ENCODE measurements at regions not wholly inside any gene's neighbourhood (a gene's known extent, or its start where the extent isn't known, plus 50 kb on each side); places are given as distances from the start of the nearest gene placed in this dataset.

- no peaks in the 10 kb centered on the region for H3K79me2 ChIP-seq (ENCODE audit: low read length)
- no peaks in the 10 kb centered on the region for H3K9me3 ChIP-seq (ENCODE audit: low read length)
- 0 out of 2 replicates have a peak, but pooled peaks cover 5% of the 10 kb centered on the region for H3K4me1 ChIP-seq (ENCODE audit: low read length)
- H3K9me2 ChIP-seq (replicated peaks; ENCODE audit: insufficient read depth, low read length): no peaks in the 10 kb centered on the region
- no peak overlapping the region for H3K9ac ChIP-seq (ENCODE audit: low read length)
- H3K27me3 ChIP-seq (ENCODE audit: low read length): no peaks in the 10 kb centered on the region; the same call in 1 of the 2 replicates
- H4K20me1 ChIP-seq (ENCODE audit: insufficient read depth, low read depth, low read length): no peaks in the 10 kb centered on the region
- no peak overlapping the region for H3K4me2 ChIP-seq (ENCODE audit: low read depth, low read length, poor library complexity, severe bottlenecking)
- H2AFZ ChIP-seq (ENCODE audit: low read length): no peak overlapping the region
- DNase-seq: no peak
- H3K27ac ChIP-seq (ENCODE audit: low read length): no peak overlapping the region
- no peaks in the 10 kb centered on the region for H3K36me3 ChIP-seq (ENCODE audit: insufficient read depth, low read length)
- no peak overlapping the region for H3K4me3 ChIP-seq (ENCODE audit: low read length)
Measured at GRCh38 chr22:48199667-48200066, 1437.2 kb downstream of the TBC1D22A start.

- no peak overlapping the region for H3K9ac ChIP-seq (ENCODE audit: low read length)
- H3K27me3 ChIP-seq (ENCODE audit: low read length): no peaks in the 10 kb centered on the region; the same call in 1 of the 2 replicates
- no peak for DNase-seq
- no peaks in the 10 kb centered on the region for H4K20me1 ChIP-seq (ENCODE audit: insufficient read depth, low read depth, low read length)
- H3K4me3 ChIP-seq (ENCODE audit: low read length): no peak overlapping the region
- H3K4me1 ChIP-seq (ENCODE audit: low read length): 0 out of 2 replicates have a peak, but pooled peaks cover 5% of the 10 kb centered on the region
- no peaks in the 10 kb centered on the region for H3K36me3 ChIP-seq (ENCODE audit: insufficient read depth, low read length)
- H3K27ac ChIP-seq (ENCODE audit: low read length): no peak overlapping the region
- no peaks in the 10 kb centered on the region for H3K9me3 ChIP-seq (ENCODE audit: low read length)
- no peaks in the 10 kb centered on the region for H3K79me2 ChIP-seq (ENCODE audit: low read length)
- no peak overlapping the region for H3K4me2 ChIP-seq (ENCODE audit: low read depth, low read length, poor library complexity, severe bottlenecking)
- no peaks in the 10 kb centered on the region for H3K9me2 ChIP-seq (replicated peaks; ENCODE audit: insufficient read depth, low read length)
- no peak overlapping the region for H2AFZ ChIP-seq (ENCODE audit: low read length)
Measured at GRCh38 chr22:48198489-48199459, 1436.3 kb downstream of the TBC1D22A start.

GRCh38 chr22:48197189-48197690 lies 1434.8 kb downstream of the TBC1D22A start:
- no peaks in the 10 kb centered on the region for H3K9me2 ChIP-seq (replicated peaks; ENCODE audit: insufficient read depth, low read length)
- no peak for DNase-seq
- H3K36me3 ChIP-seq (ENCODE audit: insufficient read depth, low read length): peaks cover 2% of the 10 kb centered on the region; the same call in 1 of the 2 replicates

DNA sequence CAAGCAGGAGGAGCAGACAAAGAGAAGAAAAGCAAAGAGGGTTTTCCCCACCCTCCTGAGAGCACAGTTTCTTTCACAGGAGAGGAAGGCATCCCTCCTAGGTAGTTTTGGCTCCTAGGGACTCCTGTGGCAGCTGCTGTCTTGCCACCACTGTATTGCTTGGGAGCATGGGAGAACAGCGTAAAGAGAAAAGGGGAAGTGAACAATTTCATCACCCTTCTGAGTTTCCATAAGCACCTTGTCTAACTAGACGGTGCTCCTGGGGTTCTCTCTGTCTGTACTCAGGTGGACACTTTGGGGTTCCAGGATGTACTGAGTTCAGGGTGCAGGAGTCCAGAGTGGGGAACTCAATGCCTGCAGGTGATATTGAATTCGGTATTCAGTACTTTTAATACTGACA lies 1430.5 kb downstream of the TBC1D22A start:
- no peak overlapping the region for H3K4me2 ChIP-seq (ENCODE audit: low read depth, low read length, poor library complexity, severe bottlenecking)
- no peaks in the 10 kb centered on the region for H4K20me1 ChIP-seq (ENCODE audit: insufficient read depth, low read depth, low read length)
- peak overlapping the region; percentile 35; the same call in 1 of the 2 replicates for H2AFZ ChIP-seq (ENCODE audit: low read length)
- H3K27me3 ChIP-seq (ENCODE audit: low read length): no peaks in the 10 kb centered on the region; the same call in 1 of the 2 replicates
- DNase-seq: peak; percentile 64
- peaks cover 9% of the 10 kb centered on the region for H3K4me1 ChIP-seq (ENCODE audit: low read length)
- H3K27ac ChIP-seq (ENCODE audit: low read length): no peak overlapping the region
- H3K9me3 ChIP-seq (ENCODE audit: low read length): peaks cover 14% of the 10 kb centered on the region; the same call in 1 of the 2 replicates
- no peak overlapping the region for H3K9ac ChIP-seq (ENCODE audit: low read length)
- H3K4me3 ChIP-seq (ENCODE audit: low read length): no peak overlapping the region
- H3K9me2 ChIP-seq (replicated peaks; ENCODE audit: insufficient read depth, low read length): no peaks in the 10 kb centered on the region
- no peaks in the 10 kb centered on the region for H3K79me2 ChIP-seq (ENCODE audit: low read length)
- peaks cover 3% of the 10 kb centered on the region; the same call in 1 of the 2 replicates for H3K36me3 ChIP-seq (ENCODE audit: insufficient read depth, low read length)

More at GRCh38 chr22:48197189-48197690, 1434.8 kb downstream of the TBC1D22A start:
- peaks cover 2% of the 10 kb centered on the region; the same call in 1 of the 2 replicates for H3K9me3 ChIP-seq (ENCODE audit: low read length)
- H2AFZ ChIP-seq (ENCODE audit: low read length): no peak overlapping the region
- H3K27ac ChIP-seq (ENCODE audit: low read length): no peak overlapping the region
- H4K20me1 ChIP-seq (ENCODE audit: insufficient read depth, low read depth, low read length): no peaks in the 10 kb centered on the region
- H3K4me1 ChIP-seq (ENCODE audit: low read length): peaks cover 14% of the 10 kb centered on the region
- H3K79me2 ChIP-seq (ENCODE audit: low read length): no peaks in the 10 kb centered on the region
- H3K4me3 ChIP-seq (ENCODE audit: low read length): no peak overlapping the region
- no peak overlapping the region for H3K9ac ChIP-seq (ENCODE audit: low read length)
- H3K4me2 ChIP-seq (ENCODE audit: low read depth, low read length, poor library complexity, severe bottlenecking): no peak overlapping the region
- H3K27me3 ChIP-seq (ENCODE audit: low read length): no peaks in the 10 kb centered on the region; the same call in 1 of the 2 replicates

GRCh38 chr22:48192071-48192470 lies 1429.6 kb downstream of the TBC1D22A start:
- Histone ChIP-seq H3K79me2 (ENCODE audit: low read length) (no peaks in the 10 kb centered on the region), H2AFZ (ENCODE audit: low read length) (no peak overlapping the region), H3K9ac (ENCODE audit: low read length) (no peak overlapping the region), H3K4me3 (ENCODE audit: low read length) (no peak overlapping the region), H4K20me1 (ENCODE audit: insufficient read depth, low read depth, low read length) (no peaks in the 10 kb centered on the region), H3K4me1 (ENCODE audit: low read length) (peaks cover 9% of the 10 kb centered on the region), H3K9me3 (ENCODE audit: low read length) (peaks cover 14% of the 10 kb centered on the region; the same call in 1 of the 2 replicates), H3K9me2 (replicated peaks; ENCODE audit: insufficient read depth, low read length) (no peaks in the 10 kb centered on the region), H3K27me3 (ENCODE audit: low read length) (no peaks in the 10 kb centered on the region; the same call in 1 of the 2 replicates), H3K27ac (ENCODE audit: low read length) (no peak overlapping the region), H3K36me3 (ENCODE audit: insufficient read depth, low read length) (peaks cover 3% of the 10 kb centered on the region; the same call in 1 of the 2 replicates), H3K4me2 (ENCODE audit: low read depth, low read length, poor library complexity, severe bottlenecking) (no peak overlapping the region)
- no peak for DNase-seq

DNA sequence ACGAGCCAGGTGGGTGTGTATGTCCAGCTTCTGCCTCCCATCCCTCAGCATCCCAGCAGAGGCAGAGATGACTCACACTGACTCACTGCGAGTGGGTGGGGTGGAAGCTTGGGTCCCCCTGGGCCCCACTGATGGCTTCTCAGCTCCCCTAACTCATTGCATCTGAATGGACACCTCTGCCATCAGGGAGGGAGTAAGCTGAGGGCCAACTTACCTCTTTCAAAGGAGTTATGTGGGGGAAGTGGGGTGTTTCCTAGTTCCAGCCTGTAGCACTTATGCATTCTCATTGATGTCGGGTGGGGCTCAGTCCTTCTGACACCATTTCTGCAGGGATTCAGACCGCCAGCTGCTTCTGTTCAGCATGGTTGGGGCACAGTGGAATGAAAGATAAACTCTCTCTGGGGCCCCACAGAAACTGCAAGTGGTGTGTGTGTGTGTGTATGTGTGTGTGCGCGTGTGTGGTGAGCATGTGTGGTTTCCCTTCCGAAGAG lies 1425.8 kb downstream of the TBC1D22A start:
- Histone ChIP-seq H3K4me1 (ENCODE audit: low read length) (peaks cover 7% of the 10 kb centered on the region), H3K79me2 (ENCODE audit: low read length) (no peaks in the 10 kb centered on the region), H4K20me1 (ENCODE audit: insufficient read depth, low read depth, low read length) (no peaks in the 10 kb centered on the region), H3K4me2 (ENCODE audit: low read depth, low read length, poor library complexity, severe bottlenecking) (no peak overlapping the region), H3K4me3 (ENCODE audit: low read length) (no peak overlapping the region), H3K36me3 (ENCODE audit: insufficient read depth, low read length) (peaks cover 3% of the 10 kb centered on the region; the same call in 1 of the 2 replicates), H3K9ac (ENCODE audit: low read length) (no peak overlapping the region), H3K27ac (ENCODE audit: low read length) (no peak overlapping the region), H3K9me2 (replicated peaks; ENCODE audit: insufficient read depth, low read length) (no peaks in the 10 kb centered on the region), H2AFZ (ENCODE audit: low read length) (no peak overlapping the region), H3K27me3 (ENCODE audit: low read length) (no peaks in the 10 kb centered on the region), H3K9me3 (ENCODE audit: low read length) (peaks cover 14% of the 10 kb centered on the region; the same call in 1 of the 2 replicates)
- DNase-seq: no peak

DNA sequence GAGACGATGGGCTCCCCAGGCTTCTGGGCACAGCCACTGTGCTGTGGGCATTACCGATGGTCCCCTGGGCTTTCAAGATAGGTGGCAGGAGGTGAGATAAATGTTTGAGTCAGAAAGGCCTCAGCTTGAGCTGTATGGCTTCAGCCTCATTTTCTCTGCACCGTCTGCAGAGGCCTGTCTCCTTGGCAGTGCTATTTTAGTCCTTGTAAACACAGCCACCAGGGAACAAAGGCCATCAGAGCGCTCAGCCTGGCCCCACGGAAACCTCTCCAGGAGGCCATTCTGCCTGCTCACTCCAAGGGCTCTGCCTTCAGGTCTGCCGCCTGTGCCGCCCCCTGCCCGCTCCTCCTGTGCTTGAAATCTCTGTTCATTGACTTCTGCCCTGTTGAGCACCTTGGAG lies 1424.9 kb downstream of the TBC1D22A start:
- no peaks in the 10 kb centered on the region for H3K9me2 ChIP-seq (replicated peaks; ENCODE audit: insufficient read depth, low read length)
- H4K20me1 ChIP-seq (ENCODE audit: insufficient read depth, low read depth, low read length): no peaks in the 10 kb centered on the region
- H3K4me1 ChIP-seq (ENCODE audit: low read length): no peaks in the 10 kb centered on the region
- no peak overlapping the region for H3K27ac ChIP-seq (ENCODE audit: low read length)
- no peak overlapping the region for H3K4me3 ChIP-seq (ENCODE audit: low read length)
- no peaks in the 10 kb centered on the region for H3K79me2 ChIP-seq (ENCODE audit: low read length)
- no peak overlapping the region for H2AFZ ChIP-seq (ENCODE audit: low read length)
- peaks cover 3% of the 10 kb centered on the region; the same call in 1 of the 2 replicates for H3K36me3 ChIP-seq (ENCODE audit: insufficient read depth, low read length)
- no peak overlapping the region for H3K9ac ChIP-seq (ENCODE audit: low read length)
- H3K9me3 ChIP-seq (ENCODE audit: low read length): peaks cover 13% of the 10 kb centered on the region; the same call in 1 of the 2 replicates
- H3K27me3 ChIP-seq (ENCODE audit: low read length): no peaks in the 10 kb centered on the region
- no peak overlapping the region for H3K4me2 ChIP-seq (ENCODE audit: low read depth, low read length, poor library complexity, severe bottlenecking)
- no peak for DNase-seq

Measured in Karpas-422 (cell line).